ENCODE measurements at regions not wholly inside any gene's neighbourhood (a gene's known extent, or its start where the extent isn't known, plus 50 kb on each side); places are given as distances from the start of the nearest gene placed in this dataset.

DNA sequence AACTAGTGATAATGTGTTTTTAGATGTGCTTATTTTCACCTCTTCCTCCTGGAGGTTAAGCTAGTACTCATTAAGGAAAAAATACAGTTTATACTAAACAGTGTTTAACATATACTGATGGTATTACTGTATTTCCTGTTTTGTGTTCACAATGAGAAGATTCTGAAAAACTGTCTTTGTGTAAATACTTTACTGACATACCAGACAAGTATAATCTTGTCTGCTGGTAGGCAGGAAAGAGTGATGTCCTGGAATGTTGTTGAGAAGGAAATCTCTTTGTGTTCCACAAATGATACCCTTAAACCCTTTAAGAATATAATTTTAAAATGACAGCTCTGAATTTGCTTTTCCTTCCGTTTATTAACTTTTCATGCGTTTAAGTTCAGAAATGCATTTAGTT, 205.5 kb upstream of the NUDT6 start:
- intact Hi-C loops (cut with DNase I), result no loop called here
- no peaks in the 10 kb centered on the region for H3K9me3 ChIP-seq
- H3K27ac ChIP-seq, result no peak overlapping the region
- H3K27me3 ChIP-seq (ENCODE audit: low read depth), result no peaks in the 10 kb centered on the region
- peaks cover 6% of the 10 kb centered on the region for H3K4me1 ChIP-seq
- TF ChIP-seq, protein P1, sequence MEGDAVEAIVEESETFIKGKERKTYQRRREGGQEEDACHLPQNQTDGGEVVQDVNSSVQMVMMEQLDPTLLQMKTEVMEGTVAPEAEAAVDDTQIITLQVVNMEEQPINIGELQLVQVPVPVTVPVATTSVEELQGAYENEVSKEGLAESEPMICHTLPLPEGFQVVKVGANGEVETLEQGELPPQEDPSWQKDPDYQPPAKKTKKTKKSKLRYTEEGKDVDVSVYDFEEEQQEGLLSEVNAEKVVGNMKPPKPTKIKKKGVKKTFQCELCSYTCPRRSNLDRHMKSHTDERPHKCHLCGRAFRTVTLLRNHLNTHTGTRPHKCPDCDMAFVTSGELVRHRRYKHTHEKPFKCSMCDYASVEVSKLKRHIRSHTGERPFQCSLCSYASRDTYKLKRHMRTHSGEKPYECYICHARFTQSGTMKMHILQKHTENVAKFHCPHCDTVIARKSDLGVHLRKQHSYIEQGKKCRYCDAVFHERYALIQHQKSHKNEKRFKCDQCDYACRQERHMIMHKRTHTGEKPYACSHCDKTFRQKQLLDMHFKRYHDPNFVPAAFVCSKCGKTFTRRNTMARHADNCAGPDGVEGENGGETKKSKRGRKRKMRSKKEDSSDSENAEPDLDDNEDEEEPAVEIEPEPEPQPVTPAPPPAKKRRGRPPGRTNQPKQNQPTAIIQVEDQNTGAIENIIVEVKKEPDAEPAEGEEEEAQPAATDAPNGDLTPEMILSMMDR (IDR thresholded peaks at IDR 0.05), result no peak
- no peak overlapping the region for H3K4me3 ChIP-seq
- H3K36me3 ChIP-seq, result no peaks in the 10 kb centered on the region
- ATAC-seq (no peak), DNase-seq (no peak)

DNA sequence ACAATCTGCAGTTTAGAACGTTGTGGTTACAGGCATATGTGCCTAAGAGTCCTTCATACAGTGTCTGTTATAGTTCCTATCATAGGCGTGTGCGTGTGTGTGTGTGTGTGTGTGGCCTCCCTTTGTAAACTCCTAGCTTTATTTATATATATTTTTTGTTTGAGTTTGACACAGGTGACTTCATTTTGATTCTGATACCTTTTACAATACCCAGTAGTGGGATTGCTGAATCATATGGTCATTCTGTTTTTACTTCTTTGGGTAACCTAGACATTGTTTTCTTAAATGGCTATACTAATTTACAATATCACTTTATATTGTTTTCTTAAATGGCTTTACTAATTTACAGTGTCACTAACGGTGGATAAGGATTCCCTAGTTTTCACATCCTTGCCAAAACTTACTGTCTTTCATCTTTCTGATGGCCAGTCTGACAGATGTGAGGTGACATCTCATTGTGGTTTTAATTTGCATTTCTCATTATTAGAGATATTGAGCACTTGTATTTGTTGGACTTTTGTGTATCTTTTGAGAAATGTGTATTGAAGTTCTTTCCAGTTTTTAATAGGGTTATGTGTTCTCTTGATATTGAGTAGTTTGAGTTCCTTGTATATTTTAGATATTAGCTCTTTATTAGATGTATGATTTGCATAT, 211.1 kb upstream of the NUDT6 start:
- intact Hi-C loops (cut with DNase I), result no loop called here
- H3K4me1 ChIP-seq, result no peaks in the 10 kb centered on the region
- TF ChIP-seq, protein P1 (IDR thresholded peaks at IDR 0.05), result no peak
- no peak overlapping the region for H3K4me3 ChIP-seq
- no peaks in the 10 kb centered on the region for H3K36me3 ChIP-seq
- ATAC-seq (no peak), DNase-seq (no peak)
- H3K9me3 ChIP-seq, result no peaks in the 10 kb centered on the region
- no peaks in the 10 kb centered on the region for H3K27me3 ChIP-seq (ENCODE audit: low read depth)
- no peak overlapping the region for H3K27ac ChIP-seq

DNA sequence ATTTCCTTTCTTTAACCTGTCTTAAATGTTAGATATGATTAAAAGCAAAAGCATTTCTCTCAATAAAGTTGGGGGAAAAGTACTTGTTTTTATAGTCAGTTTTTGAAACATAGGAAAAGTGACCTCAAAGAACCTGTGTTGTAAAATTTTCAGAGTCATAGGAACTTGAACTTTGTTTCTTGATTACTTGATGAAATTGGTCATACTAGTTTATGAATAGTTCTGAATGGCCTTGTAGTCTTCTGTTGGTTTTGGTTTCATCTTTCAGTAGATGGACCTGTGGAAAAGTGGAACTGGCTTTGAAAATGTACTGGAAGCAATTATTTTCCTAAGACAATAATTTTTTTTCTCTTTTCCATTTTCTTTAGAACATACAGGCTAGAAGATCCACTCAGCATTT, 222.2 kb upstream of the NUDT6 start:
- H3K36me3 ChIP-seq, result no peaks in the 10 kb centered on the region
- H3K9me3 ChIP-seq, result no peaks in the 10 kb centered on the region
- H3K27me3 ChIP-seq (ENCODE audit: low read depth), result no peaks in the 10 kb centered on the region
- intact Hi-C loops (cut with DNase I), result no loop called here
- no peak overlapping the region for H3K27ac ChIP-seq
- ATAC-seq, result no peak
- DNase-seq, result no peak
- TF ChIP-seq, protein P1 (IDR thresholded peaks at IDR 0.05), result no peak
- H3K4me3 ChIP-seq, result no peak overlapping the region
- H3K4me1 ChIP-seq, result no peaks in the 10 kb centered on the region

DNA sequence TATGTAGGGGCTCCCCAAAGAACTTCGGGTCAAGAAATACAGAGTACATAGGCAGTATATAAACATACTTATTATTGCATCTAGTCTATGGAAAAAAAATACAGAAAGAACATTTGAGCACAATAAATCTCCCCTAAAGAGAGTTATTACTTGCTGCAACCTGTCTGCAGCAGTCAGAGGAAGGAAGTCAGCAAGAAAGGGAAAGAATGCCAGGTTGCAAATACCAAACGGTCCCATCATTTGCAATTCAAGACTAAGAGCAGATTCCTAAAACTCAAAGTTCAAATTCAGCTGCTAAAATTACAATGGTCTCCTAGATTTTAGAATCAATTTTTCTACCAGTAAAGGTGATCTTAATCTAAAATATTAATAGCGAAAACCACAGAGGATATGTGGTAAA, 236.2 kb upstream of the NUDT6 start:
- intact Hi-C loops (cut with DNase I), result no loop called here
- no peak for DNase-seq
- Histone ChIP-seq H3K27ac (no peak overlapping the region), H3K4me1 (no peaks in the 10 kb centered on the region), H3K4me3 (no peak overlapping the region), H3K9me3 (no peaks in the 10 kb centered on the region), H3K27me3 (ENCODE audit: low read depth) (no peaks in the 10 kb centered on the region), H3K36me3 (no peaks in the 10 kb centered on the region)
- TF ChIP-seq, protein P1 (IDR thresholded peaks at IDR 0.05), result no peak
- ATAC-seq, result no peak

DNA sequence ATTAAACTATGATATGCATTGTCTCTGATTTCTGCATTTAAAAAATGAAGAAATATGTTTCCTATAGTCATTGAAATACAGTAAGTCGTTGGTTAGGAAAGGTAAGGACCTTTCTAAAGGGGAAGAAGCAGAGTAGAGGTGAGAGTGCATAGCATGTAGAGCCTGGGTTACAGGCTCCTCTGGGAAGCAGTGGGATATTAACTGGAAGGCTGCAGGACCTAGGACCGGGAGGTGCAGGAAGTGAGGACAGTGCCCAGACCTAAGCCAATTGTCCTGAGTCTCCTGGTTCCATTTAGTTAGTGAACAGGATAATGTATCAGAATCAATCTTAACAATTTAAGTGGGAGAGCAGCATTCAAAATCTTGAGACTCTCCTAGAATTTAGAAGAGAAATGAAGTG, 237.1 kb upstream of the NUDT6 start:
- ATAC-seq, result no peak
- no peak for DNase-seq
- Histone ChIP-seq H3K27ac (no peak overlapping the region), H3K27me3 (ENCODE audit: low read depth) (no peaks in the 10 kb centered on the region), H3K4me3 (no peak overlapping the region), H3K36me3 (no peaks in the 10 kb centered on the region), H3K9me3 (no peaks in the 10 kb centered on the region), H3K4me1 (no peaks in the 10 kb centered on the region)
- intact Hi-C loops (cut with DNase I), result no loop called here
- TF ChIP-seq, protein P1 (IDR thresholded peaks at IDR 0.05), result no peak

Measured in lower lobe of right lung (tissue), 2 donors.